H9 (cell line): ENCODE measurements at regions not wholly inside any gene's neighbourhood (a gene's known extent, or its start where the extent isn't known, plus 50 kb on each side); places are given as distances from the start of the nearest gene placed in this dataset.

Experiments used
- DNase-seq: peaks from one replicate; pipeline ENCODE4 v3.0.0-alpha.2; 2017
- H2AFZ ChIP-seq: one replicate; pipeline ENCODE4 v1.6.1; 2013; ENCODE audit warnings: mild to moderate bottlenecking, low read length, control low read depth, moderate library complexity
- H2AK5ac ChIP-seq: 2 replicates; pipeline ENCODE4 v1.6.1; 2013; ENCODE audit warnings: low read length, control low read depth, mixed read lengths; ENCODE audit not compliant: insufficient read length
- H2BK120ac ChIP-seq: one replicate; pipeline ENCODE4 v1.6.1; 2013; ENCODE audit warnings: low read depth, mild to moderate bottlenecking, low read length, control low read depth, inconsistent platforms; ENCODE audit not compliant: poor library complexity, severe bottlenecking
- H2BK12ac ChIP-seq: 2 replicates; pipeline ENCODE4 v1.6.1; 2013; ENCODE audit warnings: low read length, control low read depth, mixed read lengths, low read depth; ENCODE audit not compliant: insufficient read length
- H2BK15ac ChIP-seq: 2 replicates; pipeline ENCODE4 v1.6.1; 2013; ENCODE audit warnings: low read depth, low read length, control low read depth
- H2BK20ac ChIP-seq: one replicate; pipeline ENCODE4 v1.6.1; 2013; ENCODE audit warnings: low read depth, mild to moderate bottlenecking, low read length, control low read depth, inconsistent platforms; ENCODE audit not compliant: poor library complexity, severe bottlenecking
- H2BK5ac ChIP-seq: 2 replicates; pipeline ENCODE4 v1.6.1; 2013; ENCODE audit warnings: low read length, control low read depth, mixed read lengths; ENCODE audit not compliant: insufficient read length
- H3K14ac ChIP-seq: 2 replicates; pipeline ENCODE4 v1.6.1; 2013; ENCODE audit warnings: low read length, control low read depth; ENCODE audit not compliant: insufficient read depth
- H3K18ac ChIP-seq: 2 replicates; pipeline ENCODE4 v1.6.1; 2013; ENCODE audit warnings: low read depth, mild to moderate bottlenecking, mixed read lengths, low read length, control low read depth; ENCODE audit not compliant: insufficient read length
- H3K23ac ChIP-seq: 2 replicates; pipeline ENCODE4 v1.6.1; 2013; ENCODE audit warnings: low read length, control low read depth, mixed read lengths, low read depth; ENCODE audit not compliant: insufficient read length
- H3K23me2 ChIP-seq: 2 replicates; pipeline ENCODE4 v1.6.1; 2013; ENCODE audit warnings: low read depth, mild to moderate bottlenecking, mixed read lengths, low read length, control low read depth; ENCODE audit not compliant: insufficient read length, poor library complexity, severe bottlenecking
- H3K27ac ChIP-seq: 2 replicates; pipeline ENCODE4 v1.5.1; 2013; ENCODE audit warnings: low read length, control low read depth, mixed read lengths, low read depth; ENCODE audit not compliant: insufficient read length
- H3K27me3 ChIP-seq: 2 replicates; pipeline ENCODE4 v1.6.1; 2013; ENCODE audit warnings: low read length, control low read depth, inconsistent platforms; ENCODE audit not compliant: insufficient read depth
- H3K4ac ChIP-seq: 2 replicates; pipeline ENCODE4 v1.6.1; 2013; ENCODE audit warnings: low read depth, mild to moderate bottlenecking, control low read depth, inconsistent platforms, low read length, moderate library complexity
- H3K4me1 ChIP-seq: 2 replicates; pipeline ENCODE4 v1.6.1; 2013; ENCODE audit warnings: low read length, control low read depth, inconsistent platforms; ENCODE audit not compliant: insufficient read depth
- H3K4me2 ChIP-seq: 2 replicates; pipeline ENCODE4 v1.6.1; 2013; ENCODE audit warnings: low read length, control low read depth, mixed read lengths; ENCODE audit not compliant: insufficient read length, insufficient read depth
- H3K56ac ChIP-seq: 2 replicates; pipeline ENCODE4 v1.6.1; 2013; ENCODE audit warnings: low read depth, mild to moderate bottlenecking, mixed read lengths, low read length, control low read depth; ENCODE audit not compliant: insufficient read length
- H3K79me1 ChIP-seq: 2 replicates; pipeline ENCODE4 v1.6.1; 2013; ENCODE audit warnings: low read depth, mild to moderate bottlenecking, moderate library complexity, low read length, control low read depth, inconsistent platforms; ENCODE audit not compliant: insufficient read depth, poor library complexity, severe bottlenecking
- H3K79me2 ChIP-seq: 2 replicates; pipeline ENCODE4 v1.6.1; 2013; ENCODE audit warnings: low read length, control low read depth, inconsistent platforms; ENCODE audit not compliant: insufficient read depth
- H3K9ac ChIP-seq: 2 replicates; pipeline ENCODE4 v1.6.1; 2013; ENCODE audit warnings: low read length, control low read depth, mixed read lengths; ENCODE audit not compliant: insufficient read length; ENCODE audit errors: extremely low read depth
- H3K9me3 ChIP-seq: one replicate; pipeline ENCODE4 v1.6.1; 2013; ENCODE audit warnings: low read depth, low read length, inconsistent platforms; ENCODE audit not compliant: control insufficient read depth
- H3T11ph ChIP-seq: one replicate; pipeline ENCODE4 v1.6.1; 2013; ENCODE audit warnings: mild to moderate bottlenecking, low read length, control low read depth, inconsistent platforms
- H4K20me1 ChIP-seq: one replicate; pipeline ENCODE4 v1.6.1; 2013; ENCODE audit not compliant: control insufficient read depth, insufficient read length, insufficient read depth
- H4K5ac ChIP-seq: 2 replicates; pipeline ENCODE4 v1.6.1; 2013; ENCODE audit warnings: low read depth, mild to moderate bottlenecking, mixed read lengths, low read length, control low read depth; ENCODE audit not compliant: insufficient read length
- H4K8ac ChIP-seq: replicated peaks from 2 replicates; pipeline ENCODE4 v1.6.1; 2013; ENCODE audit warnings: low read length, control low read depth, mixed read lengths, low read depth; ENCODE audit not compliant: insufficient read length
- H4K91ac ChIP-seq: 2 replicates; pipeline ENCODE4 v1.6.1; 2013; ENCODE audit warnings: low read depth, mild to moderate bottlenecking, moderate library complexity, mixed read lengths, low read length, control low read depth; ENCODE audit not compliant: insufficient read length
- H3K27ac Mint-ChIP-seq, 3 experiments: 2 replicates in 2 of 3; 3 replicates in 1 of 3; pipeline ENCODE4 v1.8.0; 2020 to 2021; ENCODE audit warnings: mixed read lengths in 3 of 3, mild to moderate bottlenecking in 1 of 3, moderate library complexity in 1 of 3
- H3K27me3 Mint-ChIP-seq: 2 replicates; pipeline ENCODE4 v1.8.0; 2021; ENCODE audit warnings: low read depth, mild to moderate bottlenecking, moderate library complexity, mixed read lengths
- H3K36me3 Mint-ChIP-seq, 3 experiments: 2 replicates in 2 of 3; 3 replicates in 1 of 3; pipeline ENCODE4 v1.8.0; 2020 to 2021; ENCODE audit warnings: low read depth in 3 of 3, mixed read lengths in 3 of 3; ENCODE audit not compliant: insufficient read depth in 1 of 3
- H3K4me1 Mint-ChIP-seq, 2 experiments: 2 replicates each; pipeline ENCODE4 v1.8.0; 2020; ENCODE audit warnings: mixed read lengths in 2 of 2
- H3K4me3 Mint-ChIP-seq, 2 experiments: 2 replicates in 1 of 2; 3 replicates in 1 of 2; pipeline ENCODE4 v1.8.0; 2020 to 2021; ENCODE audit warnings: mild to moderate bottlenecking in 2 of 2, mixed read lengths in 2 of 2, moderate library complexity in 1 of 2
- H3K9me3 Mint-ChIP-seq, 2 experiments: 2 replicates in 1 of 2; 3 replicates in 1 of 2; pipeline ENCODE4 v1.8.0; 2020; ENCODE audit warnings: mild to moderate bottlenecking in 2 of 2, mixed read lengths in 2 of 2, moderate library complexity in 1 of 2
- WGBS: extraction: QIAGEN DNeasy Blood & Tissue Kit; methylation state at CpG from one replicate; pipeline ENCODE4 v1.1.7; 2013; ENCODE audit warnings: missing lambda C conversion rate, low lambda C conversion rate, mixed read lengths; ENCODE audit not compliant: insufficient read length; ENCODE audit errors: extremely low coverage; 5-methylcytosine and 5-hydroxymethylcytosine counted together
- TF ChIP-seq, protein P1 (sequence below): fragments of 200-600 bp; sonication (generic); conservative IDR thresholded peaks from 3 replicates; pipeline ENCODE4 v1.8.0; 2021; ENCODE audit warnings: antibody characterized with exemption, mild to moderate bottlenecking

DNA sequence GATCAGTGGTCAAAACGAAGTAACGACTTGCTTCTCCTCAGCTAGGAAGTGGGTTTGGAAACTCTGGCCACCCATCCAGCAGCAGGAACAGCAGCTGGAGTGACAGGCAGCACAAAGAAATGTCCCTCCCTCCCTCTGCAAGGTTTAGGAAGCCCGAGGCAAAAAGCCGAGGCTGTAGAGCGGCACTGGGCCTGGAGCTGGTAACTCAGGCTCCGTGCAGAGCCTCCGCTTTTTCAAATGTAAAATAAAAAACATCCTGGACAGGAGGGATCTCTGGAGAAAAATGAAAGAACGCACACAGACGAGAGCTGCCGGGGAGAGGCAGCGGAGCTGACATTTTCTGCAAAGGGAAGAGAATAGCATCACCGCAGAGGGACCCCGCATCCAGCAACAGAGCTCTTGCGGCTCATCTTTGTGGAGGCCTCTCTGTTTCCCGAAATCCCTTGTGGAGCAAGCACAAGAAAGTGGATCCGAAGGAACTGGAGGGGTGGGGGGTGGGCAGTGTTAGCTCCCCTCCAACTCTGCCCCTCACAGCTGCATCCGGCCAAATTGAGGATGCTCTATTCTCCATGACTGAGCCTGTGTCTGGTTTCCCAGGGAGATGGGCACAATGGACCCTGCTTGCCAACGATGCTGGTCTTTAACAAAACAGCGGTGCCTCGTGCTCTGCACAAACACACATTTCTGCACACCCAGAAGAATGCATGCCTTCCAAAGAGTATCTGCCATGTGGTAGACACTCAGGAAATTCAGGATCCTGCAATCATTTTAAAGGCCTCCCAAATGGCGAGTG lies 335.5 kb upstream of the ZFHX3 start:
- no peak overlapping the region for H3K18ac ChIP-seq
- Mint-ChIP-seq H3K27me3 (peaks cover 5% of the 10 kb centered on the region), H3K4me1 (peaks cover 8% of the 10 kb centered on the region in 2 experiments), H3K9me3 (no peaks in the 10 kb centered on the region), H3K27ac (no peak overlapping the region; a peak in 1 of 7 replicates), H3K36me3 (no peaks in the 10 kb centered on the region), H3K4me3 (no peak overlapping the region)
- no peak overlapping the region for H3K56ac ChIP-seq
- no peak overlapping the region for H2BK20ac ChIP-seq
- H3K27ac ChIP-seq = no peak overlapping the region
- no CpG with 5 or more reads among the region's 21 CpGs for WGBS
- no peak overlapping the region for H2AFZ ChIP-seq
- no peak for DNase-seq
- no peak overlapping the region for H3K9ac ChIP-seq
- H4K5ac ChIP-seq = no peak overlapping the region
- TF ChIP-seq, protein P1, sequence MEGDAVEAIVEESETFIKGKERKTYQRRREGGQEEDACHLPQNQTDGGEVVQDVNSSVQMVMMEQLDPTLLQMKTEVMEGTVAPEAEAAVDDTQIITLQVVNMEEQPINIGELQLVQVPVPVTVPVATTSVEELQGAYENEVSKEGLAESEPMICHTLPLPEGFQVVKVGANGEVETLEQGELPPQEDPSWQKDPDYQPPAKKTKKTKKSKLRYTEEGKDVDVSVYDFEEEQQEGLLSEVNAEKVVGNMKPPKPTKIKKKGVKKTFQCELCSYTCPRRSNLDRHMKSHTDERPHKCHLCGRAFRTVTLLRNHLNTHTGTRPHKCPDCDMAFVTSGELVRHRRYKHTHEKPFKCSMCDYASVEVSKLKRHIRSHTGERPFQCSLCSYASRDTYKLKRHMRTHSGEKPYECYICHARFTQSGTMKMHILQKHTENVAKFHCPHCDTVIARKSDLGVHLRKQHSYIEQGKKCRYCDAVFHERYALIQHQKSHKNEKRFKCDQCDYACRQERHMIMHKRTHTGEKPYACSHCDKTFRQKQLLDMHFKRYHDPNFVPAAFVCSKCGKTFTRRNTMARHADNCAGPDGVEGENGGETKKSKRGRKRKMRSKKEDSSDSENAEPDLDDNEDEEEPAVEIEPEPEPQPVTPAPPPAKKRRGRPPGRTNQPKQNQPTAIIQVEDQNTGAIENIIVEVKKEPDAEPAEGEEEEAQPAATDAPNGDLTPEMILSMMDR = no peak
- H3K4me2 ChIP-seq = no peak overlapping the region
- no peaks in the 10 kb centered on the region for H3K4me1 ChIP-seq
- no peak overlapping the region for H2BK5ac ChIP-seq
- no peak overlapping the region; the same call in 1 of the 2 replicates for H3K14ac ChIP-seq
- H3K79me2 ChIP-seq = no peaks in the 10 kb centered on the region
- no peak overlapping the region for H2AK5ac ChIP-seq
- no peak overlapping the region for H3K4ac ChIP-seq
- no peak overlapping the region for H3T11ph ChIP-seq
- H3K79me1 ChIP-seq = no peaks in the 10 kb centered on the region
- no peaks in the 10 kb centered on the region for H3K27me3 ChIP-seq
- no peaks in the 10 kb centered on the region for H3K23me2 ChIP-seq
- no peaks in the 10 kb centered on the region for H4K20me1 ChIP-seq
- no peak overlapping the region for H3K23ac ChIP-seq
- H4K91ac ChIP-seq = no peak overlapping the region
- no peak overlapping the region for H2BK12ac ChIP-seq
- no peaks in the 10 kb centered on the region for H3K9me3 ChIP-seq
- no peak overlapping the region for H2BK120ac ChIP-seq
- H4K8ac ChIP-seq = no peak overlapping the region
- H2BK15ac ChIP-seq = no peak overlapping the region
